ENCODE measurements at regions not wholly inside any gene's neighbourhood (a gene's known extent, or its start where the extent isn't known, plus 50 kb on each side); places are given as distances from the start of the nearest gene placed in this dataset.

DNA sequence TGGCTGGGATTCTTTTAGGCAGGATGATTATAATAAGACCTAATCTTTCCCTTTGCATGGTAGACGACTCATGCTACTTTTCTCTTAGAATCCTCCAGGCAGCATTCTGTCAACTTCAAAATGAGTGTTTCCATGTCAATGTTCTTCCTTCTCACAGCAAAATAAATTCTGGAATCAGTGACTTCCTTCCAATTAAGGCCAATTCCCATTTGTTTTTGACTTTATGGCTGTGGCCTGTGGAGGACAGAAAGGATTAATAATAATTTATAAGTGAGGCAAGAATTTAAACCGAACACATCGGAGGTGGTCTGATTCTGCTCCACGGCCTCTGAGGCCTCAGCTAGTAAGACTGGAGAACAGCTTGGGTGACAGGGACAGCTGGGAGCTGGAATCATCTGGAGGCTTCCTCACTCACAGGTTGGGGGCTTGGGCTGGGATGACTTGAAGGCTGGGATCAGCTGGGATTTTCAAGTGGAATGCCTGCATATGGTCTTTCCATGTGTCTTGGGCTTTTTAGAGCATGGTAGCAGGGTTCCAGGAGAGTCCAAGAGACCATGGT lies 241.8 kb upstream of the MCTP2 start:
- POLR2A ChIA-PET: no interaction called here
- Mint-ChIP-seq H3K36me3 (no peaks in the 10 kb centered on the region), H3K27me3 (no peaks in the 10 kb centered on the region), H3K4me1 (ENCODE audit: low read depth) (peaks cover 16% of the 10 kb centered on the region), H3K4me3 (no peak overlapping the region), H3K9me3 (no peaks in the 10 kb centered on the region), H3K27ac (no peak overlapping the region)
- no peak for DNase-seq
- intact Hi-C loops (cut with micrococcal nuclease): no loop called here
- CTCF ChIA-PET: no interaction called here

DNA sequence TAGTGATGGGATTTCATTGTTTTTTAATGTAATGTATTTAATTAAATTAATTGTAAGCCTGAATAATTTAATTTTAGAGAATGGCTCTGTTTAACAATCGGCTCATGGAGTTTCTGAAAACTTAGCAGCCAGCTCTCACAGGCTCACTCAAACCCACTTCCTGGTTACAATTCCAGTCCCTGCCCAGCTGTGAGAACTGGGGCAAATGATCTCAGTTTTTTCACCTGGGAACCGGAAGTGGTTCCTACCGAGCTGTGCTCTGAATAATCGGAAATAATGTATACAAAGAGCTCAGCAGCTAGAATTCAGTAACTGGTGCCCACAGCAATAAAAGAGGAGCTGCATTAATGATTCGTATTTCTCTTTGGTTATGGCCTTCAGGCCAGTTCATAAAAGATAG lies 244.3 kb upstream of the MCTP2 start:
- Mint-ChIP-seq H3K27me3 (no peaks in the 10 kb centered on the region), H3K4me1 (ENCODE audit: low read depth) (peaks cover 16% of the 10 kb centered on the region), H3K36me3 (no peaks in the 10 kb centered on the region), H3K4me3 (no peak overlapping the region), H3K27ac (no peak overlapping the region), H3K9me3 (no peaks in the 10 kb centered on the region)
- DNase-seq: peak; percentile 71
- intact Hi-C loops (cut with micrococcal nuclease): no loop called here
- ChIA-PET CTCF (interaction anchor here (2.1 to 2.2 kb wide), 2 partner anchors 10 to 133 kb away, joined by 8 to 9 read pairs; no protein-coding TSS in a partner anchor), POLR2A (no interaction called here)

DNA sequence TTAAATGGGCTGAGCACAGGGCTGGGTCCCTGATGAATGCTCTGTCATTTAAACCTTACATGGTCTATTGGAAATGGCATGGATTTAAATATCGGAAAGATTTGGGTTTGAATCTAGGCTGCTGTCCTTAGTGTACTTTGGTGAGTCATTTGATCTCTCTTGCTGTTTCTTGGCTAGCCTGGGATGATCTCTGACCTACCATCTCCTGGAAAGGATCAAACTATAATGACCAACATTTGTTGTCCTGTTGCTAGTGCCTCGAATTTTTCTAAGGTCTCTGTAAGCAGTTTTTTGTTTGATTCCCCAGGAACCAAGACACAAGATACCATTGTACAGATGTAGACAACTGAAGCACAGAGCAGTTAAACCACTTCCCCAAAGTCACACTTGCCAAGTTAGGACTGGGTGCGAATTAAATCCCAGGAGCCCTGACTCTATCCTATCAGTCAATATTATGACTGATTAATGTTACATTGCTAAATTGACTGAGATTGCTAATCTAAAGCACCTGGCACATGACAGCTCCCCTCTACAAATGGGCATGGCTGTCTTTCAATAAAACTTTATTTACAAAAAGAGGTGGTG lies 244.9 kb upstream of the MCTP2 start:
- intact Hi-C loops (cut with micrococcal nuclease): no loop called here
- no peaks in the 10 kb centered on the region for H3K36me3 Mint-ChIP-seq
- H3K4me1 Mint-ChIP-seq (ENCODE audit: low read depth): peaks cover 16% of the 10 kb centered on the region
- no peak overlapping the region for H3K4me3 Mint-ChIP-seq
- DNase-seq: no peak
- no peaks in the 10 kb centered on the region for H3K9me3 Mint-ChIP-seq
- H3K27me3 Mint-ChIP-seq: no peaks in the 10 kb centered on the region
- CTCF ChIA-PET: interaction anchor here (2.1 to 2.2 kb wide), 2 partner anchors 10 to 134 kb away, joined by 8 to 9 read pairs; no protein-coding TSS in a partner anchor
- POLR2A ChIA-PET: no interaction called here
- no peak overlapping the region for H3K27ac Mint-ChIP-seq

DNA sequence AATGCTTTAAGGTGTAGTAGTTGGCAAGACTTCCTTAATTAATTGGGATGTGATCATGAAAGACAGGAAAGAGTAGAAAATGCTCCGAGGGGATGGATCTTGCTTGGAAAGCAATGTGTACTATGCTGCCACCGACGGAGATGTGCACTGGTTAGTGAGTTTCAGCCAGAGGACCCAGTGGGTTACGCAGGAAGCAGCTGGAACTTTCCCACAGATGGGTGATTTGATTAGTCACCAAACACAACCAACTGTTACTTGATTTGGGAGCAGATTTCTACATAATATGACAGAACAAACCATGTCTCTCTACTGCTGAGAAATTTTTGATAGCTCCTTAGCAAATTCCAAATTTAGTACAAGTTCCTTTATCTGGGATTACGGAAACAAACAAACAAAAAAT lies 245.4 kb upstream of the MCTP2 start:
- no peak overlapping the region for H3K4me3 Mint-ChIP-seq
- POLR2A ChIA-PET: no interaction called here
- intact Hi-C loops (cut with micrococcal nuclease): no loop called here
- H3K27me3 Mint-ChIP-seq: no peaks in the 10 kb centered on the region
- H3K9me3 Mint-ChIP-seq: no peaks in the 10 kb centered on the region
- CTCF ChIA-PET: interaction anchor here (1.1 kb wide), 1 partner anchor 11 kb away, joined by 3 read pairs; no protein-coding TSS in a partner anchor
- H3K4me1 Mint-ChIP-seq (ENCODE audit: low read depth): peaks cover 16% of the 10 kb centered on the region
- H3K36me3 Mint-ChIP-seq: no peaks in the 10 kb centered on the region
- DNase-seq: no peak
- no peak overlapping the region for H3K27ac Mint-ChIP-seq

- H3K9me3 Mint-ChIP-seq: no peaks in the 10 kb centered on the region
- H3K27me3 Mint-ChIP-seq: no peaks in the 10 kb centered on the region
- ChIA-PET CTCF (interaction anchor here (1.1 kb wide), 1 partner anchor 12 kb away, joined by 3 read pairs; no protein-coding TSS in a partner anchor), POLR2A (no interaction called here)
- H3K4me3 Mint-ChIP-seq: no peak overlapping the region
- intact Hi-C loops (cut with micrococcal nuclease): no loop called here
- no peak for DNase-seq
- H3K4me1 Mint-ChIP-seq (ENCODE audit: low read depth): peaks cover 16% of the 10 kb centered on the region
- no peak overlapping the region for H3K27ac Mint-ChIP-seq
- H3K36me3 Mint-ChIP-seq: no peaks in the 10 kb centered on the region
These were observed 246.2 kb upstream of the MCTP2 start for GRCh38 chr15:93985176-93985575.

- CTCF ChIA-PET: interaction anchor here (1.4 kb wide), 1 partner anchor 13 kb away, joined by 4 read pairs; no protein-coding TSS in a partner anchor
- Mint-ChIP-seq H3K9me3 (no peaks in the 10 kb centered on the region), H3K27me3 (no peaks in the 10 kb centered on the region)
These were observed 247.8 kb upstream of the MCTP2 start for GRCh38 chr15:93983526-93983925.

DNA sequence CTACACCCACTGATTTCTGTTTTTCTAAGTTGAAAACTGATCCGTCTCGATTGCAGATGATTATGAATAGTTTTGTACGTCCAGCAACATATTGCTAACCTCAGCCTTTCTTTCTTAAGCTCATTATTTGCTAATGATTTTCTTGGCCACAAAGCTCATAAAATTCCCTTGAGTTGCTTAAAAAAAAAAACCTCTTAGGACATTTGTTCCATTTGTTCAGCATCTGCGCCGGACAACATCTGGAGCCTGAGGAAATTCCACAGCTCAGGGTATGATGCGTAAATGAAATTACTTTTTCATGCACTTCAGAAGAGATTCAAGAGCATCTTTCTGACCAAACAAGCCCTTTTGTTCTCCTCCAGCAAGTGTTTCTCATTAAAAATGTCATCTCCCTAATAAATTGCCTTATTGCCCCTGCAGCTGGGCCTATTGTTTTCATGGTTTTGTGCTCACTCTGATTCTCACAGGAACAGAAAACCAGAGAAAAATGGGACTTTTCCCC lies 249.1 kb upstream of the MCTP2 start:
- H3K9me3 Mint-ChIP-seq: no peaks in the 10 kb centered on the region
- no peak for DNase-seq
- intact Hi-C loops (cut with micrococcal nuclease): no loop called here
- POLR2A ChIA-PET: no interaction called here
- H3K4me3 Mint-ChIP-seq: no peak overlapping the region
- no peak overlapping the region for H3K27ac Mint-ChIP-seq
- no peaks in the 10 kb centered on the region for H3K36me3 Mint-ChIP-seq
- CTCF ChIA-PET: interaction anchor here (2.2 kb wide), 1 partner anchor 15 kb away, joined by 7 read pairs; no protein-coding TSS in a partner anchor
- peaks cover 13% of the 10 kb centered on the region for H3K4me1 Mint-ChIP-seq (ENCODE audit: low read depth)
- no peaks in the 10 kb centered on the region for H3K27me3 Mint-ChIP-seq

More at GRCh38 chr15:93983526-93983925, 247.8 kb upstream of the MCTP2 start:
- no peak overlapping the region for H3K4me3 Mint-ChIP-seq
- H3K36me3 Mint-ChIP-seq: no peaks in the 10 kb centered on the region
- POLR2A ChIA-PET: no interaction called here
- no peak for DNase-seq
- H3K27ac Mint-ChIP-seq: no peak overlapping the region
- peaks cover 16% of the 10 kb centered on the region for H3K4me1 Mint-ChIP-seq (ENCODE audit: low read depth)
- intact Hi-C loops (cut with micrococcal nuclease): no loop called here

DNA sequence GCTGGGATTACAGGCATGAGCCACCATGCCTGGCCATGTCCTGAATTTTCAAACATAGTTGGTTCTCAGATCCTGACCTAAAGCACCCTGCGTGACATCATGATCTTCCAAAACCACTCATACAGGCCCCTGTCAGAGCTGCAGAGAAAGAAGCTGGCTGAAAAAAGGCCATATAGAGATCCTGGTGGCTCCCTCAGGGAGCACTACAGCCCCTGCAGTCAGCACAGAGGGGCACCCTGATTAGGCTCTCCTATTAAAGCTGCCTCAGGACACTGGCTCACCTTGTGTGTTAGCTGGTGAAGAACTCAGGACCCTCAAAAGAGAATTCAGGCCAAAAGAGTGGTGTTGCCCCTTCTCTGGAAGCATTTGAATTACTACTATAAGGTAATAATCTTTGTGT lies 249.7 kb upstream of the MCTP2 start:
- H3K36me3 Mint-ChIP-seq: no peaks in the 10 kb centered on the region
- H3K27me3 Mint-ChIP-seq: no peaks in the 10 kb centered on the region
- H3K27ac Mint-ChIP-seq: no peak overlapping the region
- no peak overlapping the region for H3K4me3 Mint-ChIP-seq
- intact Hi-C loops (cut with micrococcal nuclease): no loop called here
- CTCF ChIA-PET: interaction anchor here (2.2 kb wide), 1 partner anchor 15 kb away, joined by 7 read pairs; no protein-coding TSS in a partner anchor
- POLR2A ChIA-PET: no interaction called here
- no peak for DNase-seq
- peaks cover 11% of the 10 kb centered on the region for H3K4me1 Mint-ChIP-seq (ENCODE audit: low read depth)
- H3K9me3 Mint-ChIP-seq: no peaks in the 10 kb centered on the region

- intact Hi-C loops (cut with micrococcal nuclease): no loop called here
- no peaks in the 10 kb centered on the region for H3K27me3 Mint-ChIP-seq
- H3K4me1 Mint-ChIP-seq (ENCODE audit: low read depth): no peaks in the 10 kb centered on the region
- ChIA-PET CTCF (interaction anchor here (2.2 kb wide), 1 partner anchor 16 kb away, joined by 7 read pairs; no protein-coding TSS in a partner anchor), POLR2A (no interaction called here)
- DNase-seq: no peak
- H3K27ac Mint-ChIP-seq: no peak overlapping the region
- no peak overlapping the region for H3K4me3 Mint-ChIP-seq
- no peaks in the 10 kb centered on the region for H3K36me3 Mint-ChIP-seq
- no peaks in the 10 kb centered on the region for H3K9me3 Mint-ChIP-seq
These were observed 251.0 kb upstream of the MCTP2 start for GRCh38 chr15:93980261-93980911.

DNA sequence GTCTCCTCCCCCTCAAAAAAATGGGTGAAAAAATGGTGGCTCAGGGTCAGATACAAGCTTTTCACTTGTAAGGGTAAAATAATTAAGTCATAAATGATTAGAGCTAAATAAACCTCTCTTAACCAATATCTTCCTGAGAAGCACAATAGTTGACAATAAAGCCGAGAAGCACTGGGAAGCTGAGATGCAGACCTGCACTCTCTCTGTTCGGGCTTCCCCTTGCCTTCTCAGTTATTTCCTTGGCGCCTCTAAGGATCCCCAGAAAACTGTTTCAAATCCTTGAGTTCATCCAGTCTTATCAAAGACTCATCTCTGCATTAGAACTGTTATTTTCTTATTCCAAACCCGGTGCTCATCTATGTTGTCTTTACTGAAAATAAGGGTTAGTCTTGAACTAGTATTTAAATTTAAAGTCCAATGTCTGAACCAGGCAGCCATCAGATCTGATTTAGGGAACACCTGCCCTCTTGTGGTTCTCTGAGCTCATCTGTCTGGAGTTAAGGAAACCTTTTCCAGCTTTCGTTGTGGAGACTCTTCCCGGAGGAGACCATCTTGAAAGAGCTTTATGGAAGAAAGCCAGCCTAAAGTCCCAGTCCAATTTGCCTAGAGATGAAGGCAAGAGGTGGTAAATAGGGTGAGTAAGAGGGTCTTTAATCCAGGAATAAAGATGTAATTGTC lies 256.4 kb upstream of the MCTP2 start:
- POLR2A ChIA-PET: no interaction called here
- Mint-ChIP-seq H3K4me3 (no peak overlapping the region), H3K9me3 (no peaks in the 10 kb centered on the region), H3K4me1 (ENCODE audit: low read depth) (no peaks in the 10 kb centered on the region), H3K27ac (no peak overlapping the region), H3K36me3 (no peaks in the 10 kb centered on the region), H3K27me3 (peaks cover 3% of the 10 kb centered on the region)
- intact Hi-C loops (cut with micrococcal nuclease): no loop called here
- DNase-seq: no peak
- CTCF ChIA-PET: interaction anchor here (0.7 to 1.1 kb wide), 2 partner anchors 20 to 945 kb away, joined by 3 read pairs; no protein-coding TSS in a partner anchor

DNA sequence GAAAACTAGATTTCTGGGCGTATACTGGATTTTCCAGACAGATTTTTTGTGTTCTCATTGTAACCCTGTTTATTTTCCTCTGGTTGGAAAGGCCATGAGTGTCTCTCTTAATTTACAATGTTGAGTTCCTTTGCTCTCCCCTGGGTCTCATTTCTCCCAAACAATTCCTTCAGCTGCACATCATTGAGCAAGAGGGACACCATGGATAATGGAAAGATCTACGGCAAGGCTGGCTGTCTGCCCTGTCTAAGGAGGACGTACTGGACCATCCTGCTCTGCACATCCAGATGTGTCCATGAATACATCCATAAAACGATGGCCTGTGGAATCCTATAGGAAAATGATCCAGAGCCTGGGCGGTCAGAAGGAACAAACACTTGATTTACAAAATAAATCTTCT lies 258.1 kb upstream of the MCTP2 start:
- H3K36me3 Mint-ChIP-seq: no peaks in the 10 kb centered on the region
- CTCF ChIA-PET: no interaction called here
- no peaks in the 10 kb centered on the region for H3K9me3 Mint-ChIP-seq
- no peaks in the 10 kb centered on the region for H3K4me1 Mint-ChIP-seq (ENCODE audit: low read depth)
- H3K27ac Mint-ChIP-seq: no peak overlapping the region
- intact Hi-C loops (cut with micrococcal nuclease): no loop called here
- no peak overlapping the region for H3K4me3 Mint-ChIP-seq
- peaks cover 3% of the 10 kb centered on the region for H3K27me3 Mint-ChIP-seq
- DNase-seq: no peak
- POLR2A ChIA-PET: no interaction called here

DNA sequence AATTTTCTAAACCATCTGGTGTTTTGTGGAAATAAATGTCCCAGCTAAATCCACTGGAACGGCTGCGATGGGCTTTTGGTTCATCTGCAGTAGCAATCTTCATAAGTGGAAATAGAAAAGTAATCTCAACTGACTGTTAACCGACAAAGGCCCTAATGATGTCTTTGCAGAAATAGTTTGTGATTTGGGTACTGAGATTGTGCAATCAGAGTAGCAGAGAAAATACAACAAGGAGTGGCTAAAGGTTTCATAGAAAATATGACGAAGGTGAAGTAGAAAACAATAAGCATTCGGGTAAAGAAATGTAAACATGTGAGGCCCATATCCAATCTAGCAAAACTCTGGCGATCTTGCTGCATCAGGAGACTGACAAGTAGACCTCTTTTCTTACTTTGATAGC lies 262.6 kb upstream of the MCTP2 start:
- no peak overlapping the region for H3K4me3 Mint-ChIP-seq
- POLR2A ChIA-PET: no interaction called here
- H3K36me3 Mint-ChIP-seq: no peaks in the 10 kb centered on the region
- no peaks in the 10 kb centered on the region for H3K9me3 Mint-ChIP-seq
- no peaks in the 10 kb centered on the region for H3K4me1 Mint-ChIP-seq (ENCODE audit: low read depth)
- intact Hi-C loops (cut with micrococcal nuclease): no loop called here
- H3K27me3 Mint-ChIP-seq: peaks cover 6% of the 10 kb centered on the region
- H3K27ac Mint-ChIP-seq: no peak overlapping the region
- DNase-seq: no peak
- CTCF ChIA-PET: no interaction called here
